ENCODE measurements at regions not wholly inside any gene's neighbourhood (a gene's known extent, or its start where the extent isn't known, plus 50 kb on each side); places are given as distances from the start of the nearest gene placed in this dataset.

DNA sequence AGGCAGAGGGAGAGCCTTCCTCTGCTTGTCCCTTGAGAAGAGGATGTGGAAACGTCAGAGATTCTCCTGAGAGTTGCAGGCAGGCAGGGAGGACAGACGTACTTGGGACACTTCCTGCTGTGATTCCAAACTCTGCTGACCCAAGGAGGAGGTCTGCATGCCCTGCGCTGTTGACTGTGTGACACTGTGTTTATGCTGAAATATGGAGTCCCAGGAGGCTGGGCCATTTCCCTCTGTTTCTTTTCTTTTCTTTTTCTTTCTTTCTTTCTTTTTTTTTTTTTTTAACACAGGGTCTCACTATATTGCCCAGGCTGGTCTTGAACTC lies 63.5 kb upstream of the BHLHE23 start:
- no peak overlapping the region for H3K27ac ChIP-seq
- TF ChIP-seq, protein P1, sequence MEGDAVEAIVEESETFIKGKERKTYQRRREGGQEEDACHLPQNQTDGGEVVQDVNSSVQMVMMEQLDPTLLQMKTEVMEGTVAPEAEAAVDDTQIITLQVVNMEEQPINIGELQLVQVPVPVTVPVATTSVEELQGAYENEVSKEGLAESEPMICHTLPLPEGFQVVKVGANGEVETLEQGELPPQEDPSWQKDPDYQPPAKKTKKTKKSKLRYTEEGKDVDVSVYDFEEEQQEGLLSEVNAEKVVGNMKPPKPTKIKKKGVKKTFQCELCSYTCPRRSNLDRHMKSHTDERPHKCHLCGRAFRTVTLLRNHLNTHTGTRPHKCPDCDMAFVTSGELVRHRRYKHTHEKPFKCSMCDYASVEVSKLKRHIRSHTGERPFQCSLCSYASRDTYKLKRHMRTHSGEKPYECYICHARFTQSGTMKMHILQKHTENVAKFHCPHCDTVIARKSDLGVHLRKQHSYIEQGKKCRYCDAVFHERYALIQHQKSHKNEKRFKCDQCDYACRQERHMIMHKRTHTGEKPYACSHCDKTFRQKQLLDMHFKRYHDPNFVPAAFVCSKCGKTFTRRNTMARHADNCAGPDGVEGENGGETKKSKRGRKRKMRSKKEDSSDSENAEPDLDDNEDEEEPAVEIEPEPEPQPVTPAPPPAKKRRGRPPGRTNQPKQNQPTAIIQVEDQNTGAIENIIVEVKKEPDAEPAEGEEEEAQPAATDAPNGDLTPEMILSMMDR (IDR thresholded peaks at IDR 0.05): no peak
- no peak for TF ChIP-seq ZFX (IDR thresholded peaks at IDR 0.05; ENCODE audit: borderline replicate concordance)

DNA sequence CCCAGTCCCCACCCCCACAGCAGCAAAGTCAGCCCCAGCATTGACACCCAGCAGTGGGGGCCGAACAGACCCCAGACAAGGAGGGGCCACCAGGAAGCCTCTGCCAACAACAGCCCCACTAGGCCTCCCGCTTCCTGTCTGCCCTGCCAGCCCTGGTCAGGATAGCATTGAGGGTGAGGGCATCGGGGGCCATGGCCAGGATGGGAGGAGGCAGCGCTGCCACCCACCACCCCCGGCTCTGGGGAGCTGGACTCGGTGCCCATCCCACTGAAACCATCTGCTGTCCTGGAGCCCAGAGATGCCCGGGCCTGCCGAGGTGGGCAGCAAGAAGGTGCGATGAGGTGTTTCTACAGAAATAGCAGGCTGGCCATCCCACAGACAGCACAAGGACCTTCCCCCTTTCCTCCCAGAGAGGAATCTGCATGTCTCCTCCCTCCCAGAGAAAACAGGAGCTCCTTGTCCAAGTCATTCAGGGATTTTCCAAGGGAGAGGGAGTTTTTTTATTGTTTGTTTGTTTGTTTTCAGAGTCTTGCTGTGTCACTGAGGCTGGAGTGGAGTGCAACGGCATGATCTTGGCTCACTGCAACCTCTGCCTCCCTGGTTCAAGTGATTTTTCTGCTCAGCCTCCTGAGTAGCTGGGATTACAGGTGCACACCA lies 62.1 kb upstream of the BHLHE23 start:
- no peak for TF ChIP-seq ZFX (IDR thresholded peaks at IDR 0.05; ENCODE audit: borderline replicate concordance)
- TF ChIP-seq, protein P1 (IDR thresholded peaks at IDR 0.05): no peak
- no peak overlapping the region for H3K27ac ChIP-seq

DNA sequence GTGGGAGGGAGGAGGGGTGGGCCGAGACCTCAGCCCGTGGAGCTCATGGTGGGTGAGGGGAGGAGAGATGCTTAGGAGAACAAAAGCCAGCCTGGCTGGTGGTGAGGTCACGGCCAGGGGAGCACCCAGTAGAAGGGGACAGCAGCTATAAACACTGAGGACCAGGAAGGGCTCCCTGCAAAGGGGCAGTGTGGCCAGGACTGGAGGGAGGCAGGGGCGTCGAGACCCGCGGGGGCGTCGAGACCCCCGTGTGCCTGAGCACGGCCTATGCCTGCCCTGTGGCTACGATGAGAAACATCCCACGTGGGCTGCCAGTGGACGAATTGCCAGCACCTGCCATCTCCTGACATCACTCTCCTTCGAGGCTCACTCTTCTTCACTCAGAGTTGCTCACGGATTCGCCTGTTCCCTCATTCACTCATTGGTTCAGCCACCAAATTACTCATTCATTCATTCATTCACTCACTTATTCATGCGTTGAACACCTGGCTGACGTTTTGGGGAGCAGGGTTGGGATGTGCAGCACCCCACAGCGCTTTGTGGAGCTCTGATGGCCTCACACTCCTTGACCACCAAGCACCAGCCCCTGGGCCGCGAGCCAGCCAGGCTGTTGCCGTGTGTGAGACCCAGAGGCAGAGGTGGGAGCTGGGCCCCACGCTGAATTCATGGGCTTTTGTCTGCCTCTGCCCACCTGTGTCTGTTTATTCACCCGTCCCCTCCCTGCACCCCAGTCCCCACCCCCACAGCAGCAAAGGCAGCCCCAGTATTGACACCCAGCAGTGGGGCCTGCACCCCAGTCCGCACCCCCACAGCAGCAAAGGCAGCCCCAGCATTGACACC lies 61.2 kb upstream of the BHLHE23 start:
- TF ChIP-seq, protein P1 (IDR thresholded peaks at IDR 0.05): no peak
- TF ChIP-seq ZFX (IDR thresholded peaks at IDR 0.05; ENCODE audit: borderline replicate concordance): no peak
- H3K27ac ChIP-seq: no peak overlapping the region

DNA sequence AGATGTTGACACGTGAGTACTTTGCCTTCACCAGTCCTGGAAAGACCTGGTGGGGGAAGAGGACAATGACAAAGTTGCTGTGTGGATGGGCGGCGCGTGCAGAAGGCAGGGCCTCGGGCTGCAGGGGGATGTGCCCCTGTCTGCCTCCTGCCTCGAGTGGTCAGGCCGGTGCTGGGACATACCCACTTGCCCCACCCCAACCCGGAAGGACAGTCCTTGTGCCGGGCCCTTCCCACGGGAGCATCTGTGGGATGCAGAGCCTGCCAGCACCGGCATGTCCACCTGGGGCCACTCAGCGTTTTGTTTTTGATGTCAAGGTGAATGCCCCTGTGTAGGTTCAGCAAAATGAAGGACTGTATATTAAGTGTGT lies 60.5 kb upstream of the BHLHE23 start:
- TF ChIP-seq, protein P1 (IDR thresholded peaks at IDR 0.05): no peak
- no peak for TF ChIP-seq ZFX (IDR thresholded peaks at IDR 0.05; ENCODE audit: borderline replicate concordance)
- H3K27ac ChIP-seq: no peak overlapping the region

DNA sequence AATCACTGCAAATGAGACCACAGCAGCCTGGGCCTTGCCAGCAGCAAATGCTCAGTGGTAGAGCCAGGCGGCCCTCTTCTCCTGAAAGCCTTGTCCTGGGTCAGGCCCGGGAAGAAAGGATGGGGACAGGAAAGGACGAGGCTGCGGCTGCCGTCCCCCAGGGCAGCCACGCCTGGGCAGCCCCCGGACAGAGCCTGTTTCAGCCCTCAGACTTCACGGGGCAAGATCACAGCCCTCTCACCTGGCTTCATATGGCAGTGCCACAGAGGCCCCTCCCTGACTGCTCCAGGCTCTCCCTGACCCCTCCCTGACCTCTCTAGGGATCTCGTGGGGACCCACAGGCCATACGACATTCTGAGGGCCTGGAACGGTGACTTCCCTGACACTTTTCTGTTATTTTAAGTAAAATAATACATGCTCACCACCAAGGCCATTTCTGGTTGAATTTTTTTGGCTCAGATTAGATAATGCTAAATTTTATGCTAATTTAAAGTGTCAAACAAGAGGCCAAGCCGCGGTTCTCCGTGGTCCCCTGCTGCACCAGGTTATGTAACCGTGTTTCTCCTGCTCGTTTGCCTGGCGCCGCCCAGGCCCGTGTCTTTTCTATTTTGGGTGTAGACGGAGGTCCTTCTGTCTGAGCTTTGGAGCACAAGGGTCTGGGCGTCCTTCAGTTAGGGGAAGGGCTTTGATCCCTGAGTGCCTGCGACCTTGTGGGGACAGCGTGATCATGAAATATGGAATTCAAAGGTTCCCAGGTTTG lies 59.9 kb upstream of the BHLHE23 start:
- H3K27ac ChIP-seq: no peak overlapping the region
- TF ChIP-seq, protein P1 (IDR thresholded peaks at IDR 0.05): no peak
- no peak for TF ChIP-seq ZFX (IDR thresholded peaks at IDR 0.05; ENCODE audit: borderline replicate concordance)

DNA sequence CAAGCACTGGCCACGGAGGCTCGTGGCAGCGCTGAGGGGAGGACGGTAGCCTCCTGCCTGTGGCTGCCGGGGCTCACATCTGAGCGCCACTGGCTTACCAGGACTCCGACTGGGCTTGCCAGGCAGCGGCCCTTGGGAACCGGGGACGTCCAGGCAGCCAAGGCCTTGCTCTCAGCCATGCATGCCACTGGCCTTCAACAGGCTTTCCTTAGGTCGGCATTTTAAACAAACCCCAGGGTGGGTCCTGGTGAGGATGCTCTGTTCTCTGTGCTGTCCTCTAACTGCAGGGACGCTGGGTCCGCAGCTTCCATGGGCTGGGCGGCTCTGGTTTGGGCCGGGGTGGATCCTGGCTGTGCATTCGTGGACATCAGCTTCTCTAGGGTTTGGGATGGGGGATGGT lies 59.1 kb upstream of the BHLHE23 start:
- H3K27ac ChIP-seq: no peak overlapping the region
- no peak for TF ChIP-seq ZFX (IDR thresholded peaks at IDR 0.05; ENCODE audit: borderline replicate concordance)
- TF ChIP-seq, protein P1 (IDR thresholded peaks at IDR 0.05): no peak

Measured in 22Rv1 (cell line).